Neuronal stem cell (in vitro differentiated cells): ENCODE measurements at regions not wholly inside any gene's neighbourhood (a gene's known extent, or its start where the extent isn't known, plus 50 kb on each side); places are given as distances from the start of the nearest gene placed in this dataset.

ENCODE experiments used
- DNase-seq: peaks from one replicate; pipeline ENCODE4 v3.0.0-alpha.2; 2013; ENCODE audit warnings: low spot score
- H2AFZ ChIP-seq: one replicate; pipeline ENCODE4 v1.6.1; 2013; ENCODE audit warnings: mild to moderate bottlenecking, low read length, inconsistent platforms
- H2AK5ac ChIP-seq: 2 replicates; pipeline ENCODE4 v1.6.1; 2013; ENCODE audit warnings: low read depth, mild to moderate bottlenecking, inconsistent platforms, low read length, moderate library complexity, mixed read lengths
- H2BK120ac ChIP-seq: 2 replicates; pipeline ENCODE4 v1.6.1; 2013; ENCODE audit warnings: low read depth, mild to moderate bottlenecking, inconsistent platforms, low read length, moderate library complexity, mixed read lengths
- H2BK12ac ChIP-seq: one replicate; pipeline ENCODE4 v1.6.1; 2013; ENCODE audit warnings: low read length, inconsistent platforms
- H2BK15ac ChIP-seq: 2 replicates; pipeline ENCODE4 v1.6.1; 2013; ENCODE audit warnings: mild to moderate bottlenecking, low read length, inconsistent platforms, mixed read lengths
- H2BK5ac ChIP-seq: one replicate; pipeline ENCODE4 v1.6.1; 2013; ENCODE audit warnings: inconsistent platforms, mild to moderate bottlenecking, low read length, moderate library complexity
- H3K14ac ChIP-seq: one replicate; pipeline ENCODE4 v1.6.1; 2013; ENCODE audit warnings: low read length, inconsistent platforms
- H3K18ac ChIP-seq: 2 replicates; pipeline ENCODE4 v1.6.1; 2013; ENCODE audit warnings: low read length, inconsistent platforms
- H3K23ac ChIP-seq: 2 replicates; pipeline ENCODE4 v1.6.1; 2013; ENCODE audit warnings: low read depth, mild to moderate bottlenecking, mixed read lengths, low read length, inconsistent platforms; ENCODE audit not compliant: poor library complexity
- H3K27ac ChIP-seq: replicated peaks from 3 replicates; pipeline ENCODE4 v1.5.1; 2013; ENCODE audit warnings: low read length, inconsistent platforms
- H3K27me3 ChIP-seq, 3 experiments: 2 replicates each; pipeline ENCODE4 v1.6.1; 2013; ENCODE audit warnings: low read length in 3 of 3, mild to moderate bottlenecking in 2 of 3, inconsistent platforms in 1 of 3, low read depth in 1 of 3, mixed read lengths in 1 of 3, moderate library complexity in 1 of 3; ENCODE audit not compliant: control insufficient read depth in 3 of 3, insufficient read depth in 3 of 3
- H3K36me3 ChIP-seq, 2 donors: replicated peaks in 1 of 2; 2 replicates each; pipeline ENCODE4 v1.6.1; 2013; ENCODE audit warnings: low read length in 2 of 2; ENCODE audit not compliant: control insufficient read depth in 2 of 2, insufficient read depth in 2 of 2
- H3K4ac ChIP-seq: 2 replicates; pipeline ENCODE4 v1.6.1; 2013; ENCODE audit warnings: inconsistent platforms, mild to moderate bottlenecking, low read length, moderate library complexity
- H3K4me1 ChIP-seq, 2 donors: 1 replicate in 1 of 2; 2 replicates in 1 of 2; pipeline ENCODE4 v1.6.1; 2013; ENCODE audit warnings: low read length in 2 of 2, low read depth in 1 of 2; ENCODE audit not compliant: control insufficient read depth in 2 of 2, insufficient read depth in 1 of 2
- H3K4me2 ChIP-seq: one replicate; pipeline ENCODE4 v1.6.1; 2013; ENCODE audit warnings: mild to moderate bottlenecking, low read length, inconsistent platforms; ENCODE audit not compliant: insufficient read depth, poor library complexity, severe bottlenecking
- H3K4me3 ChIP-seq, 2 donors: 2 replicates each; pipeline ENCODE4 v1.5.1; 2013; ENCODE audit warnings: low read length in 2 of 2, mild to moderate bottlenecking in 2 of 2, inconsistent platforms in 1 of 2, moderate library complexity in 1 of 2
- H3K79me1 ChIP-seq: one replicate; pipeline ENCODE4 v1.6.1; 2013; ENCODE audit warnings: low read depth, mild to moderate bottlenecking, inconsistent platforms, low read length, moderate library complexity
- H3K9ac ChIP-seq: one replicate; pipeline ENCODE4 v1.6.1; 2013; ENCODE audit warnings: mild to moderate bottlenecking, low read depth, low read length, inconsistent platforms; ENCODE audit not compliant: poor library complexity
- H3K9me3 ChIP-seq, 2 donors: replicated peaks in 1 of 2; 2 replicates each; pipeline versions ENCODE3 to v1.6.1; 2013; ENCODE audit warnings: low read length in 2 of 2, mild to moderate bottlenecking in 2 of 2, inconsistent platforms in 1 of 2, low read depth in 1 of 2, mixed read lengths in 1 of 2, moderate library complexity in 1 of 2; ENCODE audit not compliant: control insufficient read depth in 2 of 2, insufficient read depth in 1 of 2
- H4K8ac ChIP-seq: one replicate; pipeline ENCODE4 v1.6.1; 2013; ENCODE audit warnings: low read depth, mild to moderate bottlenecking, inconsistent platforms, low read length, moderate library complexity
- H4K91ac ChIP-seq: one replicate; pipeline ENCODE4 v1.6.1; 2013; ENCODE audit warnings: low read length, low read depth, mild to moderate bottlenecking, inconsistent platforms; ENCODE audit not compliant: poor library complexity
- WGBS, 2 donors: extraction: QIAGEN DNeasy Blood & Tissue Kit; methylation state at CpG; one replicate each; pipeline ENCODE4 v1.1.7; 2013; ENCODE audit warnings: missing lambda C conversion rate in 2 of 2, mixed read lengths in 1 of 2; ENCODE audit not compliant: insufficient read length in 2 of 2, insufficient replicate concordance in 1 of 2; ENCODE audit errors: extremely low coverage in 2 of 2; 5-methylcytosine and 5-hydroxymethylcytosine counted together

- H2AFZ ChIP-seq: peak overlapping the region; percentile 7
- no peak overlapping the region for H2BK120ac ChIP-seq
- H3K4me1 ChIP-seq: peaks cover 0 to 2% of the 10 kb centered on the region in 2 donors
- no CpG with 5 or more reads among the region's 3 CpGs for WGBS, 2 donors
- no peak overlapping the region for H3K4ac ChIP-seq
- no peak overlapping the region for H3K18ac ChIP-seq
- no peak for DNase-seq
- H3K9me3 ChIP-seq: no peaks in the 10 kb centered on the region
- no peak overlapping the region for H2AK5ac ChIP-seq
- H3K14ac ChIP-seq: no peak overlapping the region
- no peak overlapping the region for H4K8ac ChIP-seq
- no peak overlapping the region for H2BK12ac ChIP-seq
- no peak overlapping the region for H3K23ac ChIP-seq
- no peak overlapping the region for H3K4me3 ChIP-seq
- no peaks in the 10 kb centered on the region for H3K79me1 ChIP-seq
- H2BK15ac ChIP-seq: no peak overlapping the region
- no peak overlapping the region for H3K9ac ChIP-seq
- no peaks in the 10 kb centered on the region for H3K27me3 ChIP-seq
- no peak overlapping the region for H3K27ac ChIP-seq
- H2BK5ac ChIP-seq: no peak overlapping the region
- H3K36me3 ChIP-seq: no peaks in the 10 kb centered on the region
- no peak overlapping the region for H3K4me2 ChIP-seq
- no peak overlapping the region for H4K91ac ChIP-seq
Measured at GRCh38 chr5:39518516-39518915, 93.7 kb upstream of the DAB2 start.

- Histone ChIP-seq H2BK5ac (no peak overlapping the region), H3K14ac (no peak overlapping the region), H3K27ac (no peak overlapping the region), H3K18ac (no peak overlapping the region), H3K36me3 (no peaks in the 10 kb centered on the region), H4K8ac (no peak overlapping the region), H2BK120ac (no peak overlapping the region), H3K4ac (no peak overlapping the region), H3K4me2 (no peak overlapping the region), H3K9me3 (no peaks in the 10 kb centered on the region), H3K27me3 (no peaks in the 10 kb centered on the region), H3K4me1 (peaks cover 0 to 2% of the 10 kb centered on the region in 2 donors), H2AFZ (no peak overlapping the region), H3K9ac (no peak overlapping the region), H3K79me1 (no peaks in the 10 kb centered on the region), H2BK12ac (no peak overlapping the region), H3K23ac (no peak overlapping the region), H4K91ac (no peak overlapping the region), H2AK5ac (no peak overlapping the region), H2BK15ac (no peak overlapping the region), H3K4me3 (no peak overlapping the region)
- no peak for DNase-seq
Measured at GRCh38 chr5:39517800-39518199, 93.0 kb upstream of the DAB2 start.

GRCh38 chr5:39515881-39516280 is 91.1 kb upstream of the DAB2 start:
- no peak overlapping the region for H2AK5ac ChIP-seq
- no peak for DNase-seq
- no CpG with 5 or more reads among the region's 4 CpGs for WGBS, 2 donors

GRCh38 chr5:39513236-39513635 is 88.5 kb upstream of the DAB2 start:
- H3K27ac ChIP-seq: no peak overlapping the region
- H3K9me3 ChIP-seq: no peaks in the 10 kb centered on the region
- H3K18ac ChIP-seq: no peak overlapping the region
- H3K23ac ChIP-seq: no peak overlapping the region
- no peak overlapping the region for H3K14ac ChIP-seq
- no peak overlapping the region for H3K4me3 ChIP-seq
- no peaks in the 10 kb centered on the region for H3K27me3 ChIP-seq
- no peak overlapping the region for H4K8ac ChIP-seq
- no peak overlapping the region for H2BK12ac ChIP-seq
- H2AFZ ChIP-seq: no peak overlapping the region
- H2AK5ac ChIP-seq: no peak overlapping the region
- H2BK15ac ChIP-seq: no peak overlapping the region
- no peaks in the 10 kb centered on the region for H3K4me1 ChIP-seq
- no peak overlapping the region for H2BK120ac ChIP-seq
- H2BK5ac ChIP-seq: no peak overlapping the region
- DNase-seq: no peak
- H3K9ac ChIP-seq: no peak overlapping the region
- no peaks in the 10 kb centered on the region for H3K36me3 ChIP-seq
- H3K4me2 ChIP-seq: no peak overlapping the region
- WGBS, 2 donors: no CpG with 5 or more reads among the region's 1 CpG
- no peaks in the 10 kb centered on the region for H3K79me1 ChIP-seq
- H3K4ac ChIP-seq: no peak overlapping the region
- no peak overlapping the region for H4K91ac ChIP-seq

More at GRCh38 chr5:39515881-39516280, 91.1 kb upstream of the DAB2 start:
- Histone ChIP-seq H3K27ac (no peak overlapping the region), H3K23ac (no peak overlapping the region), H3K4me2 (no peak overlapping the region), H4K8ac (no peak overlapping the region), H3K18ac (no peak overlapping the region), H2BK5ac (no peak overlapping the region), H3K9ac (no peak overlapping the region), H3K14ac (no peak overlapping the region), H2BK12ac (no peak overlapping the region), H3K4ac (no peak overlapping the region), H2BK15ac (no peak overlapping the region), H3K36me3 (no peaks in the 10 kb centered on the region), H3K4me1 (peaks cover 0 to 2% of the 10 kb centered on the region in 2 donors), H4K91ac (no peak overlapping the region), H2AFZ (no peak overlapping the region), H3K79me1 (no peaks in the 10 kb centered on the region), H2BK120ac (no peak overlapping the region), H3K4me3 (no peak overlapping the region), H3K9me3 (no peaks in the 10 kb centered on the region), H3K27me3 (no peaks in the 10 kb centered on the region)
